A549 (cell line): ENCODE measurements at regions not wholly inside any gene's neighbourhood (a gene's known extent, or its start where the extent isn't known, plus 50 kb on each side); places are given as distances from the start of the nearest gene placed in this dataset.

Source experiments
- ATAC-seq, 2 experiments: fragments of 200-7000 bp in 1 of 2; fragments of >200 bp in 1 of 2; cut with Nextera tagmentation in 1 of 2; cut with Tn5 transposase in 1 of 2; 3 replicates each; pipeline versions ENCODE4 v1.8.0 to v1.9.1; 2018 to 2020; ENCODE audit warnings: mild to moderate bottlenecking in 1 of 2, moderate library complexity in 1 of 2
- CTCF ChIA-PET: fragments of 300-600 bp; sonication (Branson Sonifier 250); formaldehyde crosslinking; extraction: SDS; loops from one replicate; lab custom pipeline; 2021; ENCODE audit warnings: antibody characterized with exemption, inconsistent platforms; lab: Yijun Ruan, JAX
- POLR2A ChIA-PET: fragments of 350-600 bp; formaldehyde crosslinking; extraction: SDS; loops from one replicate; lab custom pipeline; 2021; ENCODE audit warnings: antibody characterized with exemption, inconsistent platforms; lab: Yijun Ruan, JAX
- DNase-seq, 2 experiments: peaks; one replicate each; pipeline versions ENCODE4 v3.0.0 to v3.0.0-alpha.2; 2011 to 2016; ENCODE audit warnings: low read depth in 1 of 2, low spot score in 1 of 2
- FAIRE-seq: peaks from 2 replicates; lab custom pipeline; 2011; peaks lifted over from hg19 to GRCh38; lab: Jason Lieb, UNC
- H3K27ac ChIP-seq, 2 experiments: fragments of >200 bp; sonication (Bioruptor Twin); formaldehyde crosslinking; 3 replicates each; pipeline ENCODE4 v1.5.1; 2016 to 2017
- H3K4me1 ChIP-seq: fragments of >200 bp; sonication (Bioruptor Twin); formaldehyde crosslinking; 3 replicates; pipeline ENCODE4 v1.6.1; 2016
- H3K4me2 ChIP-seq: fragments of >200 bp; sonication (Bioruptor Twin); formaldehyde crosslinking; 3 replicates; pipeline ENCODE4 v1.6.1; 2016
- H3K4me3 ChIP-seq: fragments of >200 bp; sonication (Bioruptor Twin); formaldehyde crosslinking; 3 replicates; pipeline ENCODE4 v1.5.1; 2016
- H3K9me3 ChIP-seq: fragments of >200 bp; sonication (Bioruptor Twin); formaldehyde crosslinking; 3 replicates; pipeline ENCODE4 v1.6.1; 2016
- BHLHE40 ChIP-seq: IDR thresholded peaks from 2 replicates; pipeline ENCODE4 v1.6.1; 2012; ENCODE audit warnings: low read depth, low read length, inconsistent platforms
- CEBPB ChIP-seq, 2 experiments: fragments of >200 bp in 1 of 2; sonication (Bioruptor Twin) in 1 of 2; formaldehyde crosslinking in 1 of 2; IDR thresholded peaks; 2 replicates each; pipeline ENCODE4 v1.6.1; 2012 to 2016
- CHD2 ChIP-seq: fragments of 150-350 bp; IDR thresholded peaks from 2 replicates; pipeline ENCODE4 v1.6.1; 2014; ENCODE audit warnings: low read length; ENCODE audit not compliant: partially characterized antibody
- CHD4 ChIP-seq: fragments of 200-600 bp; sonication (generic); IDR thresholded peaks from 2 replicates; pipeline ENCODE4 v1.6.1; 2016; ENCODE audit warnings: antibody characterized with exemption, mild to moderate bottlenecking, borderline replicate concordance
- CTCF ChIP-seq: fragments of >200 bp; sonication (Bioruptor Twin); formaldehyde crosslinking; IDR thresholded peaks from 3 replicates; pipeline ENCODE4 v1.5.1; 2016
- E2F6 ChIP-seq: IDR thresholded peaks from 2 replicates; pipeline ENCODE4 v1.6.1; 2012; ENCODE audit warnings: low read depth, borderline replicate concordance
- EHF ChIP-seq: fragments of 250-450 bp; sonication (Bioruptor Pico); IDR thresholded peaks from 2 replicates; pipeline ENCODE4 v1.5.0; 2020; ENCODE audit warnings: mild to moderate bottlenecking
- ELK1 ChIP-seq: fragments of 150-350 bp; IDR thresholded peaks from 2 replicates; pipeline ENCODE4 v1.6.1; 2014; ENCODE audit warnings: low read depth, mild to moderate bottlenecking, low read length
- EP300 ChIP-seq, 2 experiments: fragments of >200 bp; sonication (Bioruptor Twin); formaldehyde crosslinking; IDR thresholded peaks; 2 replicates in 1 of 2; 3 replicates in 1 of 2; pipeline ENCODE4 v1.6.1; 2016 to 2017
- FOXS1 ChIP-seq: fragments of 250-450 bp; sonication (Bioruptor Pico); IDR thresholded peaks from 2 replicates; pipeline ENCODE4 v1.5.0; 2020; ENCODE audit warnings: mild to moderate bottlenecking, moderate library complexity
- HES2 ChIP-seq: fragments of >200 bp; sonication (Bioruptor Twin); formaldehyde crosslinking; IDR thresholded peaks from 2 replicates; pipeline ENCODE4 v1.6.1; 2016
- HEYL ChIP-seq: fragments of 250-450 bp; sonication (Bioruptor Pico); IDR thresholded peaks from 2 replicates; pipeline ENCODE4 v1.8.0; 2021; ENCODE audit warnings: mild to moderate bottlenecking, moderate library complexity
- HOXA7 ChIP-seq: fragments of 250-450 bp; sonication (Bioruptor Pico); IDR thresholded peaks from 2 replicates; pipeline ENCODE4 v1.5.0; 2020; ENCODE audit warnings: mild to moderate bottlenecking, moderate library complexity
- HOXB13 ChIP-seq: fragments of 250-450 bp; sonication (Bioruptor Pico); IDR thresholded peaks from 2 replicates; pipeline ENCODE4 v1.5.0; 2020; ENCODE audit warnings: low read depth, mild to moderate bottlenecking, moderate library complexity
- HOXB5 ChIP-seq: fragments of 250-450 bp; sonication (Bioruptor Pico); IDR thresholded peaks from 2 replicates; pipeline ENCODE4 v1.5.0; 2020; ENCODE audit warnings: mild to moderate bottlenecking, moderate library complexity
- MAX ChIP-seq: IDR thresholded peaks from 2 replicates; pipeline ENCODE4 v1.6.1; 2012
- NFE2L2 ChIP-seq: fragments of 150-350 bp; conservative IDR thresholded peaks from 2 replicates; pipeline ENCODE4 v1.6.1; 2014; ENCODE audit warnings: low read length
- NPAS2 ChIP-seq: fragments of 250-450 bp; sonication (Bioruptor Pico); IDR thresholded peaks from 2 replicates; pipeline ENCODE4 v1.8.0; 2022; ENCODE audit warnings: mild to moderate bottlenecking, moderate library complexity, borderline replicate concordance
- POLR2A ChIP-seq: IDR thresholded peaks from 2 replicates; pipeline ENCODE4 v1.6.1; 2012; ENCODE audit warnings: mild to moderate bottlenecking, low read length
- RARB ChIP-seq: fragments of 250-450 bp; sonication (Bioruptor Pico); IDR thresholded peaks from 2 replicates; pipeline ENCODE4 v1.8.0; 2021; ENCODE audit warnings: mild to moderate bottlenecking, moderate library complexity
- RFX5 ChIP-seq: fragments of 450-650 bp; IDR thresholded peaks from 2 replicates; pipeline ENCODE4 v1.7.1; 2014; ENCODE audit warnings: antibody characterized with exemption, mild to moderate bottlenecking, moderate library complexity
- RNF2 ChIP-seq: fragments of 200-600 bp; sonication (generic); IDR thresholded peaks from 2 replicates; pipeline ENCODE4 v1.6.1; 2016; ENCODE audit warnings: low read depth, mild to moderate bottlenecking, antibody characterized with exemption, moderate library complexity, borderline replicate concordance
- SMC3 ChIP-seq: fragments of >200 bp; sonication (Bioruptor Twin); formaldehyde crosslinking; IDR thresholded peaks from 3 replicates; pipeline ENCODE4 v1.6.1; 2018; ENCODE audit warnings: inconsistent platforms
- TFCP2L1 ChIP-seq: fragments of 250-450 bp; sonication (Bioruptor Pico); IDR thresholded peaks from 2 replicates; pipeline ENCODE4 v1.5.0; 2021; ENCODE audit warnings: mild to moderate bottlenecking
- ZC3H11A ChIP-seq: fragments of 450-650 bp; IDR thresholded peaks from 2 replicates; pipeline ENCODE4 v1.6.1; 2014; ENCODE audit warnings: antibody characterized with exemption, mild to moderate bottlenecking
- ZFP36 ChIP-seq: fragments of 450-650 bp; IDR thresholded peaks from 2 replicates; pipeline ENCODE4 v1.6.1; 2014; ENCODE audit warnings: borderline replicate concordance; ENCODE audit not compliant: partially characterized antibody
- ZNF302 ChIP-seq: fragments of 250-450 bp; sonication (Bioruptor Pico); IDR thresholded peaks from 2 replicates; pipeline ENCODE4 v1.9.0; 2021; ENCODE audit warnings: inconsistent platforms, mild to moderate bottlenecking, moderate library complexity
- ZSCAN20 ChIP-seq: fragments of 250-450 bp; sonication (Bioruptor Pico); IDR thresholded peaks from 2 replicates; pipeline ENCODE4 v1.8.0; 2022; ENCODE audit warnings: mild to moderate bottlenecking, moderate library complexity
- WGBS: methylation state at CpG from one replicate; pipeline ENCODE4 v1.1.6; 2017; ENCODE audit errors: missing lambda C conversion rate; 5-methylcytosine and 5-hydroxymethylcytosine counted together

- WGBS, result 15% methylated on average over 2 of the region's 2 CpGs
- DNase-seq, result no peak
- TF ChIP-seq CEBPB (IDR thresholded peaks at IDR 0.05), result no peak
- no peak for TF ChIP-seq HOXB5 (CRISPR knock-in tag)
- no peak for TF ChIP-seq ZSCAN20
- Histone ChIP-seq H3K27ac (no peak overlapping the region), H3K4me3 (no peak overlapping the region), H3K4me2 (no peak overlapping the region), H3K4me1 (no peaks in the 10 kb centered on the region), H3K9me3 (no peaks in the 10 kb centered on the region)
- POLR2A ChIA-PET, result no interaction called here
- ATAC-seq, result no peak
- FAIRE-seq, result no peak
- CTCF ChIA-PET, result interaction anchor here (0.7 kb wide), 1 partner anchor 1078 kb away, joined by 3 read pairs; no protein-coding TSS in a partner anchor
These were observed 189.1 kb upstream of the DTNA start for GRCh38 chr18:34521040-34521439.

GRCh38 chr18:34522603-34523002 is 187.5 kb upstream of the DTNA start:
- WGBS, result 0% methylated on average over 3 of the region's 3 CpGs
- CTCF ChIA-PET, result no interaction called here
- DNase-seq (no peak), FAIRE-seq (no peak), ATAC-seq (no peak)
- Histone ChIP-seq H3K27ac (no peak overlapping the region), H3K4me1 (no peaks in the 10 kb centered on the region), H3K4me3 (no peak overlapping the region), H3K9me3 (no peaks in the 10 kb centered on the region), H3K4me2 (no peak overlapping the region)
- TF ChIP-seq EHF (CRISPR knock-in tag), result no peak
- no peak for TF ChIP-seq ZFP36
- TF ChIP-seq NPAS2, result no peak
- no peak for TF ChIP-seq BHLHE40
- TF ChIP-seq ZSCAN20, result no peak
- POLR2A ChIA-PET, result no interaction called here

GRCh38 chr18:34525244-34525643 is 184.9 kb upstream of the DTNA start:
- ChIA-PET POLR2A (no interaction called here), CTCF (no interaction called here)
- H3K4me2 ChIP-seq, result no peak overlapping the region
- H3K9me3 ChIP-seq, result no peaks in the 10 kb centered on the region
- 0% methylated on average over 2 of the region's 2 CpGs for WGBS
- H3K27ac ChIP-seq, result no peak overlapping the region
- no peak for FAIRE-seq
- DNase-seq, result no peak
- ATAC-seq, result no peak
- no peaks in the 10 kb centered on the region for H3K4me1 ChIP-seq
- TF ChIP-seq POLR2A, result no peak
- no peak for TF ChIP-seq RFX5
- TF ChIP-seq ZC3H11A, result no peak
- no peak for TF ChIP-seq CEBPB (IDR thresholded peaks at IDR 0.05)
- TF ChIP-seq NFE2L2, result no peak
- no peak for TF ChIP-seq TFCP2L1
- no peak for TF ChIP-seq ELK1
- TF ChIP-seq ZSCAN20, result no peak
- no peak for TF ChIP-seq EP300 (IDR thresholded peaks at IDR 0.05)
- no peak for TF ChIP-seq CTCF
- no peak for TF ChIP-seq ZNF302 (CRISPR knock-in tag)
- TF ChIP-seq HOXA7 (CRISPR knock-in tag), result no peak
- no peak for TF ChIP-seq CHD4
- no peak overlapping the region for H3K4me3 ChIP-seq

GRCh38 chr18:34528177-34528576 is 181.9 kb upstream of the DTNA start:
- H3K4me1 ChIP-seq, result no peaks in the 10 kb centered on the region
- ATAC-seq (no peak), DNase-seq (no peak), FAIRE-seq (no peak)
- no peaks in the 10 kb centered on the region for H3K9me3 ChIP-seq
- H3K4me2 ChIP-seq, result no peak overlapping the region
- 30% methylated on average over 3 of the region's 3 CpGs for WGBS
- ChIA-PET CTCF (no interaction called here), POLR2A (no interaction called here)
- H3K27ac ChIP-seq, result no peak overlapping the region
- H3K4me3 ChIP-seq, result no peak overlapping the region
- TF ChIP-seq EP300 (IDR thresholded peaks at IDR 0.05), result no peak
- TF ChIP-seq HES2, result no peak
- no peak for TF ChIP-seq RFX5
- no peak for TF ChIP-seq HOXB13
- TF ChIP-seq FOXS1, result no peak
- TF ChIP-seq RARB (CRISPR knock-in tag), result no peak
- no peak for TF ChIP-seq MAX
- no peak for TF ChIP-seq CHD2
- TF ChIP-seq RNF2, result no peak
- no peak for TF ChIP-seq HOXB5 (CRISPR knock-in tag)
- TF ChIP-seq SMC3, result no peak
- no peak for TF ChIP-seq HEYL (CRISPR knock-in tag)
- TF ChIP-seq E2F6, result no peak
